Fibroblast of villous mesenchyme (primary cell): ENCODE measurements at regions not wholly inside any gene's neighbourhood (a gene's known extent, or its start where the extent isn't known, plus 50 kb on each side); places are given as distances from the start of the nearest gene placed in this dataset.

Experiments used
- DNase-seq: peaks from one replicate; pipeline ENCODE4 v3.0.0-alpha.2; 2010; ENCODE audit warnings: low read depth
- H3K4me3 ChIP-seq: 2 replicates; pipeline ENCODE4 v1.5.1; 2011; ENCODE audit warnings: low read depth, mild to moderate bottlenecking, low read length
- CTCF ChIP-seq: IDR thresholded peaks from 2 replicates; pipeline ENCODE4 v1.5.1; 2012; ENCODE audit warnings: low read depth, mild to moderate bottlenecking, low read length; ENCODE audit not compliant: insufficient read depth

- peak; percentile 85 for DNase-seq
- H3K4me3 ChIP-seq, result no peak overlapping the region
- no peak for TF ChIP-seq CTCF
Observed at GRCh38 chr13:48801255-48801654, 147.5 kb downstream of the CYSLTR2 start.

- DNase-seq, result peak; percentile 71
- no peak for TF ChIP-seq CTCF
- H3K4me3 ChIP-seq, result no peak overlapping the region
Observed at GRCh38 chr13:48804821-48805601, 151.3 kb downstream of the CYSLTR2 start.

- TF ChIP-seq CTCF, result no peak
- no peak for DNase-seq
- no peak overlapping the region for H3K4me3 ChIP-seq
Observed at GRCh38 chr13:48806522-48806921, 152.8 kb downstream of the CYSLTR2 start.

GRCh38 chr13:48808683-48809082 lies 155.0 kb downstream of the CYSLTR2 start:
- no peak overlapping the region for H3K4me3 ChIP-seq
- TF ChIP-seq CTCF, result no peak
- peak; percentile 90 for DNase-seq

- no peak for TF ChIP-seq CTCF
Observed at GRCh38 chr13:48810013-48810412, 156.3 kb downstream of the CYSLTR2 start.

GRCh38 chr13:48813518-48813917 lies 159.8 kb downstream of the CYSLTR2 start:
- no peak for DNase-seq
- H3K4me3 ChIP-seq, result no peak overlapping the region
- TF ChIP-seq CTCF, result no peak

More at GRCh38 chr13:48810013-48810412, 156.3 kb downstream of the CYSLTR2 start:
- no peak overlapping the region for H3K4me3 ChIP-seq
- no peak for DNase-seq

- H3K4me3 ChIP-seq, result no peak overlapping the region
- no peak for TF ChIP-seq CTCF
- peak; percentile 77 for DNase-seq
Observed at GRCh38 chr13:48816700-48817099, 159.0 kb upstream of the FNDC3A start.
